ENCODE measurements at regions not wholly inside any gene's neighbourhood (a gene's known extent, or its start where the extent isn't known, plus 50 kb on each side); places are given as distances from the start of the nearest gene placed in this dataset.

- no peak for DNase-seq (ENCODE audit: low spot score)
These were observed 136.5 kb upstream of the NKX1-1 start for GRCh38 chr4:1542516-1543320.

- no peak for DNase-seq (ENCODE audit: low spot score)
These were observed 135.9 kb upstream of the NKX1-1 start for GRCh38 chr4:1542226-1542490.

GRCh38 chr4:1541449-1542225, 135.4 kb upstream of the NKX1-1 start:
- no peak for DNase-seq (ENCODE audit: low spot score)

- no peak for DNase-seq (ENCODE audit: low spot score)
These were observed 134.5 kb upstream of the NKX1-1 start for GRCh38 chr4:1540601-1541375.

GRCh38 chr4:1539859-1540600, 133.8 kb upstream of the NKX1-1 start:
- DNase-seq (ENCODE audit: low spot score): no peak

- no peak for DNase-seq (ENCODE audit: low spot score)
These were observed 132.9 kb upstream of the NKX1-1 start for GRCh38 chr4:1538941-1539772.

GRCh38 chr4:1538096-1538410, 131.8 kb upstream of the NKX1-1 start:
- no peak for DNase-seq (ENCODE audit: low spot score)

GRCh38 chr4:1537410-1538095, 131.3 kb upstream of the NKX1-1 start:
- no peak for DNase-seq (ENCODE audit: low spot score)

- no peak for DNase-seq (ENCODE audit: low spot score)
These were observed 130.6 kb upstream of the NKX1-1 start for GRCh38 chr4:1536579-1537409.

- DNase-seq (ENCODE audit: low spot score): no peak
These were observed 129.8 kb upstream of the NKX1-1 start for GRCh38 chr4:1535926-1536578.

GRCh38 chr4:1534876-1535526, 128.8 kb upstream of the NKX1-1 start:
- DNase-seq (ENCODE audit: low spot score): no peak

- no peak for DNase-seq (ENCODE audit: low spot score)
These were observed 128.0 kb upstream of the NKX1-1 start for GRCh38 chr4:1534095-1534872.

GRCh38 chr4:1533501-1534064, 127.3 kb upstream of the NKX1-1 start:
- no peak for DNase-seq (ENCODE audit: low spot score)

- DNase-seq (ENCODE audit: low spot score): no peak
These were observed 126.5 kb upstream of the NKX1-1 start for GRCh38 chr4:1532549-1533395.

- no peak for DNase-seq (ENCODE audit: low spot score)
These were observed 125.7 kb upstream of the NKX1-1 start for GRCh38 chr4:1531683-1532548.

- DNase-seq (ENCODE audit: low spot score): no peak
These were observed 124.1 kb upstream of the NKX1-1 start for GRCh38 chr4:1530356-1530755.

Measured in hematopoietic multipotent progenitor cell treated with erythropoietin and hydrocortisone succinate and interleukin-3 and kit ligand, for 15 days (in vitro differentiated cells).